ENCODE measurements at regions not wholly inside any gene's neighbourhood (a gene's known extent, or its start where the extent isn't known, plus 50 kb on each side); places are given as distances from the start of the nearest gene placed in this dataset.

GRCh38 chr2:57936216-57936615 is 110.4 kb upstream of the VRK2 start:
- H3K4me3 ChIP-seq (replicated peaks in 1 of 3; ENCODE audit: insufficient read depth in 1 of 3, low read depth in 1 of 3, low read length in 3 of 3), result no peak overlapping the region
- no peak overlapping the region for H3K9ac ChIP-seq (replicated peaks; ENCODE audit: extremely low read depth, insufficient read depth, low read length)
- no peaks in the 10 kb centered on the region for H3K36me3 ChIP-seq (ENCODE audit: control insufficient read depth in 2 of 2, extremely low read depth in 1 of 2, insufficient read depth in 2 of 2, low read length in 2 of 2)
- H3K9me3 ChIP-seq (replicated peaks; ENCODE audit: control insufficient read depth, insufficient read depth, low read length), result no peaks in the 10 kb centered on the region
- POLR2A ChIA-PET, result no interaction called here
- no peaks in the 10 kb centered on the region for H4K20me1 ChIP-seq (replicated peaks; ENCODE audit: control insufficient read depth, extremely low read depth, insufficient read depth, low read length)
- H3K79me2 ChIP-seq (ENCODE audit: control insufficient read depth, insufficient read depth, low read length), result no peaks in the 10 kb centered on the region
- no peak for DNase-seq (ENCODE audit: low read depth, low spot score)
- intact Hi-C loops (cut with micrococcal nuclease), result no loop called here
- CTCF ChIA-PET, result interaction anchor here (1.7 kb wide), 1 partner anchor 21 kb away, joined by 5 read pairs; no protein-coding TSS in a partner anchor
- dilution Hi-C loops (cut with MboI; ENCODE audit: extremely low pct_ligation_motif_present, low sequenced_read_pairs), result no loop called here
- H3K27me3 ChIP-seq (ENCODE audit: control insufficient read depth in 2 of 2, insufficient read depth in 2 of 2, low read length in 2 of 2), result no peaks in the 10 kb centered on the region
- no peak overlapping the region for H3K4me2 ChIP-seq (ENCODE audit: insufficient read depth, low read length)
- no peaks in the 10 kb centered on the region for H3K4me1 ChIP-seq (ENCODE audit: control insufficient read depth, extremely low read depth, insufficient read depth, low read length)
- TF ChIP-seq JUN (IDR thresholded peaks at IDR 0.05; ENCODE audit: borderline replicate concordance, insufficient read depth, insufficient read length, low read depth) (no peak), MYC (IDR thresholded peaks at IDR 0.05; ENCODE audit: low read depth, low read length) (no peak), FOS (IDR thresholded peaks at IDR 0.05; ENCODE audit: borderline replicate concordance, insufficient read depth, low read length) (no peak)
- H3K9me1 ChIP-seq (replicated peaks; ENCODE audit: control insufficient read depth, extremely low read depth, insufficient read depth, low read length), result no peaks in the 10 kb centered on the region
- H2AFZ ChIP-seq (ENCODE audit: low read depth, low read length), result no peak overlapping the region
- FAIRE-seq, result no peak
- BruUV-seq (replicated peaks), result no TSS peak
- H3K27ac ChIP-seq (ENCODE audit: insufficient read depth, low read depth, low read length), result no peak overlapping the region

DNA sequence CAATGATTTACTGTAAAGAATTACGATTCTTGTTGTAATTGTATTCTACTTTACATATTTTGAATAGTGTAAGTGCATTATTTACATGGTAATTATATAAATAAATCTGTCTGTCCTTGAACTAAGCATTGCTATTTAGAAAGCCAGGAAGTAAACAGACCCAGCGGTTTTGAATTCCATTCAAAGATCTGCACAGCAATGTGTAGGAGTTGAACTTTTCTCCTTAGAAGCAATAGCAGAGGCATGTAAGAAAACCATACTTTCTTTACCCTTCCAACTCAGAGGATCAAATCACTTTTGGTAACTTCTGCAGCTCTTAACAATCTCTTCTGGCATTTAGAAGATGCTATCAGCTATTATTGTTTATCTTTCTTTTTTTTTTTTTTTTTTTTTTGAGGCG is 109.2 kb upstream of the VRK2 start:
- no peaks in the 10 kb centered on the region for H4K20me1 ChIP-seq (replicated peaks; ENCODE audit: control insufficient read depth, extremely low read depth, insufficient read depth, low read length)
- no peak overlapping the region for H3K9ac ChIP-seq (replicated peaks; ENCODE audit: extremely low read depth, insufficient read depth, low read length)
- ChIA-PET POLR2A (no interaction called here), CTCF (no interaction called here)
- H2AFZ ChIP-seq (ENCODE audit: low read depth, low read length), result no peak overlapping the region
- H3K27me3 ChIP-seq (ENCODE audit: control insufficient read depth in 2 of 2, insufficient read depth in 2 of 2, low read length in 2 of 2), result no peaks in the 10 kb centered on the region
- H3K9me1 ChIP-seq (replicated peaks; ENCODE audit: control insufficient read depth, extremely low read depth, insufficient read depth, low read length), result no peaks in the 10 kb centered on the region
- DNase-seq (ENCODE audit: low read depth, low spot score) (no peak), FAIRE-seq (no peak)
- no peaks in the 10 kb centered on the region for H3K9me3 ChIP-seq (replicated peaks; ENCODE audit: control insufficient read depth, insufficient read depth, low read length)
- TF ChIP-seq POLR2A (IDR thresholded peaks at IDR 0.05; ENCODE audit: low read depth, low read length) (no peak), POLR2AphosphoS5 (IDR thresholded peaks at IDR 0.05; ENCODE audit: insufficient read depth, low read depth, low read length) (no peak), EZH2 (IDR thresholded peaks at IDR 0.05; ENCODE audit: borderline replicate concordance, low read depth, low read length, severe bottlenecking) (no peak), MYC (IDR thresholded peaks at IDR 0.05; ENCODE audit: low read depth, low read length) (no peak), FOS (IDR thresholded peaks at IDR 0.05; ENCODE audit: borderline replicate concordance, insufficient read depth, low read length) (no peak), CTCF (IDR thresholded peaks at IDR 0.05; ENCODE audit: extremely low read depth in 1 of 2, insufficient read depth in 1 of 2, low read depth in 1 of 2, low read length in 2 of 2) (no peak), JUN (IDR thresholded peaks at IDR 0.05; ENCODE audit: borderline replicate concordance, insufficient read depth, insufficient read length, low read depth) (no peak)
- H3K4me2 ChIP-seq (ENCODE audit: insufficient read depth, low read length), result no peak overlapping the region
- H3K79me2 ChIP-seq (ENCODE audit: control insufficient read depth, insufficient read depth, low read length), result no peaks in the 10 kb centered on the region
- H3K4me3 ChIP-seq (replicated peaks in 1 of 3; ENCODE audit: insufficient read depth in 1 of 3, low read depth in 1 of 3, low read length in 3 of 3), result no peak overlapping the region
- dilution Hi-C loops (cut with MboI; ENCODE audit: extremely low pct_ligation_motif_present, low sequenced_read_pairs), result no loop called here
- no peaks in the 10 kb centered on the region for H3K4me1 ChIP-seq (ENCODE audit: control insufficient read depth, extremely low read depth, insufficient read depth, low read length)
- intact Hi-C loops (cut with micrococcal nuclease), result no loop called here
- H3K27ac ChIP-seq (ENCODE audit: insufficient read depth, low read depth, low read length), result no peak overlapping the region
- H3K36me3 ChIP-seq (ENCODE audit: control insufficient read depth in 2 of 2, extremely low read depth in 1 of 2, insufficient read depth in 2 of 2, low read length in 2 of 2), result no peaks in the 10 kb centered on the region
- BruUV-seq (replicated peaks), result no TSS peak

All from endothelial cell of umbilical vein (primary cell).